ENCODE measurements at regions not wholly inside any gene's neighbourhood (a gene's known extent, or its start where the extent isn't known, plus 50 kb on each side); places are given as distances from the start of the nearest gene placed in this dataset.

DNA sequence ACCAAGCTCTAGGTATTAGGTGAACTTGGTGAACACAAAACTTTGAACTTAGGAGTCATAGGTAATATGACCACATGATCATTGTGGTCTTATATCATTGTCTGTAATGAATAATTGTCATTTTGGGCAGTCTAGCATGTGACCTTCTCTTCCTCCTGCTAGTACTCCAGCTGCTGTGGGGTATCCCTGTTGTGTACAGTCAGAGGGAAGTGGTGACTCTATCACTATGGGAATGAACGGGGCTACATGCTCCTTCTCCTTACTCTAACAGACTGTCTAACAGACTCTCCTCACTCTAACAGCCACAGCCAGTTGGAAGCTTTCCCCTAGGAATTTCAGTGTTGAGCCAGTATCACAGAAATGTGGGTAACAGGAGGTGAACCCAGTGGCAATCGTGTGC lies 68.2 kb upstream of the NEDD4L start:
- Histone ChIP-seq H3K4me3 (no peak overlapping the region), H3K9me3 (no peaks in the 10 kb centered on the region), H3K27me3 (no peaks in the 10 kb centered on the region), H3K4me1 (peaks cover 0 to 7% of the 10 kb centered on the region in 2 donors), H3K36me3 (no peaks in the 10 kb centered on the region), H3K27ac (peak overlapping the region; percentile 63 to 81)
- peak; percentile 64 for ATAC-seq
- intact Hi-C loops (cut with DNase I): no loop called here
- DNase-seq: no peak
- no peak for TF ChIP-seq CTCF (IDR thresholded peaks at IDR 0.05)

GRCh38 chr18:57974585-57975265 lies 69.3 kb upstream of the NEDD4L start:
- DNase-seq: no peak
- no peaks in the 10 kb centered on the region for H3K9me3 ChIP-seq
- intact Hi-C loops (cut with DNase I): no loop called here
- no peak for TF ChIP-seq CTCF (IDR thresholded peaks at IDR 0.05)
- no peak overlapping the region for H3K27ac ChIP-seq
- H3K27me3 ChIP-seq: no peaks in the 10 kb centered on the region
- no peak for ATAC-seq
- no peak overlapping the region for H3K4me3 ChIP-seq
- no peaks in the 10 kb centered on the region for H3K36me3 ChIP-seq
- H3K4me1 ChIP-seq: peaks cover 0 to 7% of the 10 kb centered on the region in 2 donors

- intact Hi-C loops (cut with DNase I): no loop called here
- ATAC-seq: no peak
- Histone ChIP-seq H3K9me3 (no peaks in the 10 kb centered on the region), H3K4me1 (peaks cover 0 to 7% of the 10 kb centered on the region in 2 donors), H3K27me3 (no peaks in the 10 kb centered on the region), H3K27ac (no peak overlapping the region), H3K36me3 (no peaks in the 10 kb centered on the region), H3K4me3 (no peak overlapping the region)
- no peak for TF ChIP-seq CTCF (IDR thresholded peaks at IDR 0.05)
- no peak for DNase-seq
Measured at GRCh38 chr18:57973889-57974288, 70.1 kb upstream of the NEDD4L start.

DNA sequence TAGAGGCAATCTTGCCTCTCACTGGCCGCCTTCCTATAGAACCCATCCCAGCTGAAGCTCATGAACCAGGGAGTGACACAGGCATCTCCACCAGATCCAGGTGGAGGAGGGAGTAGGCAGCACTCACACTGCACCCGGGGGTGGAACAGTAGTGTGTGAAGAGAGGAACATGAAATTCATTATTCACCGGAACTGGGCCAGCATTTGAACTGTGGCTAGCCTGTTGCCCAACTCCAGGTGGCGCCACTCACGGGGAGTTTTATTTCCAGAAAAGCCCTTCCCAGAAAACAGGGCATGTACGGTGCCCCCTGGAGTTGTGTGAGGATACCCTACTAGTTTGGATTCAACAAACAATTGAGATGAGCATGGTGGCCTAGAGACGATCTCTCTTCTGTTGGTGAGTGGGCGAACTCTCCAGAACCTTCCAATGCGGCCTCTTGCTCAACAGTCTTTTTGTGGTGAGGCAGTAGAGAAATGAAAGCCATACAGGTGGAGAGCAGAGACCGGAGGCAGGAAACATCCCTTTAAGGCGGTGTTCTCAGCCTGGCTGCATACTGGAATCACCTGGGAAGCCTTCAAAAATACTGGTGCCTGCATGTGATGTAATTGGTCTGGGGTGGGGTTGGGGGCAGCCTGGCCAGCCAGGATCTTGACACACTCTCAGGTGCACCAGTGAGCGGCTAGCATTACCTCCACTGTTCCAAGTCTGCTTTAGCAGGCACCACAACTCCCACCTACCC lies 73.5 kb upstream of the NEDD4L start:
- Histone ChIP-seq H3K4me1 (peaks cover 0 to under 1% of the 10 kb centered on the region in 2 donors), H3K27me3 (no peaks in the 10 kb centered on the region), H3K27ac (no peak overlapping the region), H3K36me3 (no peaks in the 10 kb centered on the region), H3K4me3 (no peak overlapping the region), H3K9me3 (no peaks in the 10 kb centered on the region)
- ATAC-seq (no peak), DNase-seq (no peak)
- intact Hi-C loops (cut with DNase I): no loop called here
- no peak for TF ChIP-seq CTCF (IDR thresholded peaks at IDR 0.05)

DNA sequence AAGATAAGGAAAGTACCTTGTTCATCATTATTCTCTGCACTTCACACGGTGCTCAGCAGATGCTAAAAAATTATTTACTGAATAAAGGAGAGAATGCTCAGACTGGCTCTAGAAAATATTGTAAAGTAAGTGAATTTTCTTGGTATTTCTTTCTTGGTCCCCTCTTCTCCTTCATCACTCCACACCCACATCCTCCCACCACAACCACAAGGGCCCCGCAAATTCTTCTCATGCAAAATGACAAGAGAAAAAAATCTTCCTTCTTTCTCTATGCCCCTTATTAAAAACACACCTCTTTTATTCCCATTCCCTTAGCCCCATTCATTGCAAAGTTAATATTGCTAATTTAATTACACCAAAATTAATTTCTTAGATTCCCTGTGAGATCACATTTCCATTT lies 74.2 kb upstream of the NEDD4L start:
- Histone ChIP-seq H3K36me3 (no peaks in the 10 kb centered on the region), H3K9me3 (no peaks in the 10 kb centered on the region), H3K27me3 (no peaks in the 10 kb centered on the region), H3K4me1 (no peaks in the 10 kb centered on the region), H3K27ac (no peak overlapping the region), H3K4me3 (no peak overlapping the region)
- TF ChIP-seq CTCF (IDR thresholded peaks at IDR 0.05): no peak
- ATAC-seq (no peak), DNase-seq (no peak)
- intact Hi-C loops (cut with DNase I): no loop called here

All from left lung (tissue), 4 donors.